HepG2 (cell line): ENCODE measurements at regions not wholly inside any gene's neighbourhood (a gene's known extent, or its start where the extent isn't known, plus 50 kb on each side); places are given as distances from the start of the nearest gene placed in this dataset.

Experiments
- ATAC-seq: fragments of 200-7000 bp; cut with Tn5 transposase; 3 replicates; pipeline ENCODE4 v1.9.1; 2020; ENCODE audit warnings: mild to moderate bottlenecking, moderate library complexity
- BruUV-seq: library from RNA; stranded (reverse); fragments of 400-500 nt; replicated peaks from 2 replicates; lab custom pipeline; 2021; lab: Mats Ljungman, UMichigan
- CTCF ChIA-PET: fragments of 300-600 bp; formaldehyde crosslinking; extraction: SDS; loops from one replicate; lab custom pipeline; 2021; ENCODE audit warnings: low total read pairs, inconsistent platforms, low intra/inter-chr PET ratio; lab: Yijun Ruan, JAX
- POLR2A ChIA-PET: fragments of 350-600 bp; sonication (Branson Sonifier 250); formaldehyde crosslinking; loops from one replicate; lab custom pipeline; 2020; ENCODE audit warnings: antibody characterized with exemption, inconsistent platforms; lab: Yijun Ruan, JAX
- DNase-seq: peaks from one replicate; pipeline ENCODE4 v3.0.0-alpha.2; 2015; ENCODE audit warnings: low spot score
- FAIRE-seq: peaks from 3 replicates; lab custom pipeline; 2011; peaks lifted over from hg19 to GRCh38; lab: Jason Lieb, UNC
- H2AFZ ChIP-seq: one replicate; pipeline ENCODE4 v1.6.1; 2011; ENCODE audit warnings: low read length, inconsistent platforms
- H3K27ac ChIP-seq: fragments of 300-600 bp; 3 replicates; pipeline ENCODE4 v1.8.0; 2011; ENCODE audit warnings: mixed run types, mild to moderate bottlenecking, mixed read lengths, low read length, inconsistent platforms; ENCODE audit not compliant: insufficient read depth; ENCODE audit errors: extremely low read length
- H3K27me3 ChIP-seq, 2 experiments: fragments of 200-600 bp in 1 of 2; 2 replicates in 1 of 2; 3 replicates in 1 of 2; pipeline versions ENCODE4 v1.6.0 to v1.8.0; 2011; ENCODE audit warnings: low read length in 2 of 2, mild to moderate bottlenecking in 2 of 2, moderate library complexity in 2 of 2, inconsistent platforms in 1 of 2; ENCODE audit not compliant: insufficient read depth in 2 of 2, control insufficient read depth in 1 of 2
- H3K36me3 ChIP-seq, 2 experiments: fragments of 200-600 bp in 1 of 2; replicated peaks in 1 of 2; 2 replicates in 1 of 2; 3 replicates in 1 of 2; pipeline versions ENCODE4 v1.5.1 to v1.8.0; 2011; ENCODE audit warnings: low read length in 2 of 2, inconsistent platforms in 1 of 2; ENCODE audit not compliant: insufficient read depth in 2 of 2, control insufficient read depth in 1 of 2
- H3K4me1 ChIP-seq: 2 replicates; pipeline ENCODE4 v1.5.1; 2012; ENCODE audit warnings: low read length, inconsistent platforms; ENCODE audit not compliant: insufficient read depth
- H3K4me2 ChIP-seq: 2 replicates; pipeline ENCODE4 v1.6.0; 2011; ENCODE audit warnings: low read depth, low read length, inconsistent platforms
- H3K4me3 ChIP-seq, 3 experiments: fragments of 200-600 bp in 1 of 3; sonication (generic), shearing (Covaris generic) in 1 of 3; replicated peaks in 1 of 3; 2 replicates each; pipeline ENCODE4 v1.5.1; 2011 to 2016; ENCODE audit warnings: low read length in 3 of 3, inconsistent platforms in 2 of 3, low read depth in 2 of 3, mild to moderate bottlenecking in 2 of 3, control low read depth in 1 of 3, mixed read lengths in 1 of 3; ENCODE audit not compliant: insufficient read depth in 1 of 3
- H3K79me2 ChIP-seq: one replicate; pipeline ENCODE4 v1.6.1; 2011; ENCODE audit warnings: low read length, inconsistent platforms; ENCODE audit not compliant: insufficient read depth
- H3K9ac ChIP-seq: 2 replicates; pipeline ENCODE4 v1.6.0; 2011; ENCODE audit warnings: mild to moderate bottlenecking, low read depth, low read length, inconsistent platforms; ENCODE audit not compliant: insufficient read depth
- H3K9me3 ChIP-seq: 2 replicates; pipeline ENCODE4 v1.5.1; 2012; ENCODE audit warnings: mild to moderate bottlenecking, low read length
- H4K20me1 ChIP-seq: 2 replicates; pipeline ENCODE4 v1.6.0; 2011; ENCODE audit warnings: inconsistent platforms, mild to moderate bottlenecking, low read length, moderate library complexity; ENCODE audit not compliant: insufficient read depth
- CHD4 ChIP-seq: fragments of 200-600 bp; sonication (generic); IDR thresholded peaks from 2 replicates; pipeline ENCODE4 v1.7.0; 2017; ENCODE audit warnings: mild to moderate bottlenecking, low read length, borderline replicate concordance
- JDP2 ChIP-seq: sonication (generic); formaldehyde crosslinking; IDR thresholded peaks from 2 replicates; pipeline ENCODE4 v1.8.1; 2022; ENCODE audit warnings: missing genetic modification reagents, borderline replicate concordance
- KDM1A ChIP-seq: IDR thresholded peaks from 2 replicates; pipeline ENCODE4 v1.6.1; 2016; ENCODE audit warnings: missing compliant biosample characterization
- KMT2B ChIP-seq: IDR thresholded peaks from 2 replicates; pipeline ENCODE4 v1.6.1; 2016; ENCODE audit warnings: missing genetic modification reagents, missing compliant biosample characterization
- MED1 ChIP-seq: sonication (generic); formaldehyde crosslinking; IDR thresholded peaks from 2 replicates; pipeline ENCODE4 v1.4.0; 2020; ENCODE audit warnings: missing genetic modification reagents
- PRMT3 ChIP-seq: sonication (generic); formaldehyde crosslinking; IDR thresholded peaks from 2 replicates; pipeline ENCODE4 v1.8.1; 2022; ENCODE audit warnings: low read depth, mild to moderate bottlenecking, moderate library complexity, missing genetic modification reagents, borderline replicate concordance
- RBM22 ChIP-seq: fragments of 200-400 bp; formaldehyde crosslinking; optimal IDR thresholded peaks from 2 replicates; pipeline ENCODE3; 2017; ENCODE audit warnings: mild to moderate bottlenecking, low read length, moderate library complexity
- RFX1 ChIP-seq: fragments of 450-650 bp; IDR thresholded peaks from 2 replicates; pipeline ENCODE4 v1.6.1; 2017
- TBP ChIP-seq: sonication (generic); formaldehyde crosslinking; IDR thresholded peaks from 2 replicates; pipeline ENCODE4 v1.5.0; 2020; ENCODE audit warnings: missing genetic modification reagents
- ZBTB20 ChIP-seq: sonication (generic); formaldehyde crosslinking; IDR thresholded peaks from 2 replicates; pipeline ENCODE4 v1.8.1; 2023; ENCODE audit warnings: missing genetic modification reagents, low read depth, mild to moderate bottlenecking, borderline replicate concordance
- ZFX ChIP-seq: sonication (generic); formaldehyde crosslinking; IDR thresholded peaks from 2 replicates; pipeline ENCODE4 v1.4.0; 2020; ENCODE audit warnings: mild to moderate bottlenecking, low read depth, missing genetic modification reagents, moderate library complexity
- ZNF383 ChIP-seq: sonication (generic); formaldehyde crosslinking; IDR thresholded peaks from 2 replicates; pipeline ENCODE4 v1.4.0; 2020; ENCODE audit warnings: missing genetic modification reagents, mild to moderate bottlenecking, borderline replicate concordance
- ZNF552 ChIP-seq: sonication (generic); formaldehyde crosslinking; IDR thresholded peaks from 2 replicates; pipeline ENCODE4 v1.9.0; 2022; ENCODE audit warnings: missing genetic modification reagents, mild to moderate bottlenecking, borderline replicate concordance
- ZNF562 ChIP-seq: sonication (generic); formaldehyde crosslinking; IDR thresholded peaks from 2 replicates; pipeline ENCODE4 v1.8.0; 2022; ENCODE audit warnings: missing genetic modification reagents, borderline replicate concordance
- ZNF629 ChIP-seq: sonication (generic); formaldehyde crosslinking; conservative IDR thresholded peaks from 2 replicates; pipeline ENCODE4 v1.5.0; 2020; ENCODE audit warnings: missing genetic modification reagents
- ZNF775 ChIP-seq: sonication (generic); formaldehyde crosslinking; IDR thresholded peaks from 2 replicates; pipeline ENCODE4 v1.4.0; 2020; ENCODE audit warnings: missing genetic modification reagents, mild to moderate bottlenecking, moderate library complexity, borderline replicate concordance
- WGBS: methylation state at CpG from one replicate; pipeline ENCODE4 v1.1.6; 2017; ENCODE audit warnings: low lambda C conversion rate; 5-methylcytosine and 5-hydroxymethylcytosine counted together
- in situ Hi-C: cut with HindIII; loops from 2 replicates; pipeline ENCODE4 v1.10.0; 2017; ENCODE audit warnings: low pct_unique_long_range_greater_than_20kb; ENCODE audit not compliant: extremely low pct_ligation_motif_present
- intact Hi-C: fragments of 100-400 bp; cut with micrococcal nuclease; formaldehyde crosslinking; loops from one replicate; pipeline ENCODE4 v1.10.0; 2022; ENCODE audit not compliant: unreplicated experiment
- TF ChIP-seq, protein P1 (sequence below): sonication (generic); formaldehyde crosslinking; conservative IDR thresholded peaks from 2 replicates; pipeline ENCODE4 v1.4.0; 2020; ENCODE audit warnings: missing genetic modification reagents
- TF ChIP-seq, protein P2 (sequence below): sonication (generic); formaldehyde crosslinking; IDR thresholded peaks from 2 replicates; pipeline ENCODE4 v1.4.0; 2020; ENCODE audit warnings: mild to moderate bottlenecking, missing genetic modification reagents

GRCh38 chr5:139733698-139734538, 61.7 kb upstream of the PSD2 start:
- DNase-seq (peak; percentile 98), FAIRE-seq (peak; percentile 95), ATAC-seq (peak; percentile 97)
- ChIA-PET POLR2A (interaction anchor here (0.6 to 5.2 kb wide), 28 partner anchors 9 to 102 kb away, joined by 3 to 132 read pairs (median 6); partner anchors contain the start of gene CXXC5), CTCF (interaction anchor here (0.9 kb wide), 1 partner anchor 32 kb away, joined by 4 read pairs; no protein-coding TSS in a partner anchor)
- Histone ChIP-seq H4K20me1 (no peaks in the 10 kb centered on the region), H3K9ac (peak overlapping the region; percentile 97), H3K36me3 (no peaks in the 10 kb centered on the region), H3K9me3 (no peaks in the 10 kb centered on the region), H2AFZ (no peak overlapping the region), H3K27ac (peak overlapping the region; percentile 100), H3K4me2 (peak overlapping the region; percentile 100), H3K79me2 (peaks cover 15% of the 10 kb centered on the region), H3K4me1 (peaks cover 55% of the 10 kb centered on the region), H3K4me3 (peak overlapping the region; percentile 60 to 96 (median 81)), H3K27me3 (no peaks in the 10 kb centered on the region; a peak in 1 of 5 replicates)
- WGBS, result 2% methylated on average over 10 of the region's 22 CpGs
- TSS peak; percentile 92 for BruUV-seq
- intact Hi-C loops (loop anchor here (1.0 to 5.0 kb wide), 2 partner anchors 9 to 37 kb away; no protein-coding TSS in a partner anchor), in situ Hi-C loops (no loop called here)
- TF ChIP-seq ZBTB20 (peak; percentile 72; the same call in 1 of the 2 replicates), ZNF629 (CRISPR knock-in tag) (peak; percentile 57), JDP2 (CRISPR knock-in tag) (peak; percentile 43; the same call in 1 of the 2 replicates), PRMT3 (CRISPR knock-in tag) (0 out of 2 replicates have a peak, but pooled peaks have one; percentile 18), RBM22 (peak; percentile 88), CHD4 (no peak), ZNF562 (CRISPR knock-in tag) (no peak), ZFX (CRISPR knock-in tag) (peak; percentile 83), KDM1A (peak; percentile 40; the same call in 1 of the 2 replicates), KMT2B (CRISPR knock-in tag) (0 out of 2 replicates have a peak, but pooled peaks have one; percentile 25), MED1 (CRISPR knock-in tag) (peak; percentile 95), ZNF775 (CRISPR knock-in tag) (0 out of 2 replicates have a peak, but pooled peaks have one; percentile 29), ZNF552 (CRISPR knock-in tag) (0 out of 2 replicates have a peak, but pooled peaks have one; percentile 78), ZNF383 (CRISPR knock-in tag) (no peak), RFX1 (no peak), TBP (CRISPR knock-in tag) (no peak; the same call in 1 of the 2 replicates)
- TF ChIP-seq, protein P1, sequence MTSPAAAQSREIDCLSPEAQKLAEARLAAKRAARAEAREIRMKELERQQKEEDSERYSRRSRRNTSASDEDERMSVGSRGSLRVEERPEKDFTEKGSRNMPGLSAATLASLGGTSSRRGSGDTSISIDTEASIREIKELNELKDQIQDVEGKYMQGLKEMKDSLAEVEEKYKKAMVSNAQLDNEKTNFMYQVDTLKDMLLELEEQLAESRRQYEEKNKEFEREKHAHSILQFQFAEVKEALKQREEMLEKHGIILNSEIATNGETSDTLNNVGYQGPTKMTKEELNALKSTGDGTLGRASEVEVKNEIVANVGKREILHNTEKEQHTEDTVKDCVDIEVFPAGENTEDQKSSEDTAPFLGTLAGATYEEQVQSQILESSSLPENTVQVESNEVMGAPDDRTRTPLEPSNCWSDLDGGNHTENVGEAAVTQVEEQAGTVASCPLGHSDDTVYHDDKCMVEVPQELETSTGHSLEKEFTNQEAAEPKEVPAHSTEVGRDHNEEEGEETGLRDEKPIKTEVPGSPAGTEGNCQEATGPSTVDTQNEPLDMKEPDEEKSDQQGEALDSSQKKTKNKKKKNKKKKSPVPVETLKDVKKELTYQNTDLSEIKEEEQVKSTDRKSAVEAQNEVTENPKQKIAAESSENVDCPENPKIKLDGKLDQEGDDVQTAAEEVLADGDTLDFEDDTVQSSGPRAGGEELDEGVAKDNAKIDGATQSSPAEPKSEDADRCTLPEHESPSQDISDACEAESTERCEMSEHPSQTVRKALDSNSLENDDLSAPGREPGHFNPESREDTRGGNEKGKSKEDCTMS, result no peak
- TF ChIP-seq, protein P2, sequence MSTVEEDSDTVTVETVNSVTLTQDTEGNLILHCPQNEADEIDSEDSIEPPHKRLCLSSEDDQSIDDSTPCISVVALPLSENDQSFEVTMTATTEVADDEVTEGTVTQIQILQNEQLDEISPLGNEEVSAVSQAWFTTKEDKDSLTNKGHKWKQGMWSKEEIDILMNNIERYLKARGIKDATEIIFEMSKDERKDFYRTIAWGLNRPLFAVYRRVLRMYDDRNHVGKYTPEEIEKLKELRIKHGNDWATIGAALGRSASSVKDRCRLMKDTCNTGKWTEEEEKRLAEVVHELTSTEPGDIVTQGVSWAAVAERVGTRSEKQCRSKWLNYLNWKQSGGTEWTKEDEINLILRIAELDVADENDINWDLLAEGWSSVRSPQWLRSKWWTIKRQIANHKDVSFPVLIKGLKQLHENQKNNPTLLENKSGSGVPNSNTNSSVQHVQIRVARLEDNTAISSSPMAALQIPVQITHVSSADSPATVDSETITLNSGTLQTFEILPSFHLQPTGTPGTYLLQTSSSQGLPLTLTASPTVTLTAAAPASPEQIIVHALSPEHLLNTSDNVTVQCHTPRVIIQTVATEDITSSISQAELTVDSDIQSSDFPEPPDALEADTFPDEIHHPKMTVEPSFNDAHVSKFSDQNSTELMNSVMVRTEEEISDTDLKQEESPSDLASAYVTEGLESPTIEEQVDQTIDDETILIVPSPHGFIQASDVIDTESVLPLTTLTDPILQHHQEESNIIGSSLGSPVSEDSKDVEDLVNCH, result no peak
